ENCODE measurements at regions not wholly inside any gene's neighbourhood (a gene's known extent, or its start where the extent isn't known, plus 50 kb on each side); places are given as distances from the start of the nearest gene placed in this dataset.

DNA sequence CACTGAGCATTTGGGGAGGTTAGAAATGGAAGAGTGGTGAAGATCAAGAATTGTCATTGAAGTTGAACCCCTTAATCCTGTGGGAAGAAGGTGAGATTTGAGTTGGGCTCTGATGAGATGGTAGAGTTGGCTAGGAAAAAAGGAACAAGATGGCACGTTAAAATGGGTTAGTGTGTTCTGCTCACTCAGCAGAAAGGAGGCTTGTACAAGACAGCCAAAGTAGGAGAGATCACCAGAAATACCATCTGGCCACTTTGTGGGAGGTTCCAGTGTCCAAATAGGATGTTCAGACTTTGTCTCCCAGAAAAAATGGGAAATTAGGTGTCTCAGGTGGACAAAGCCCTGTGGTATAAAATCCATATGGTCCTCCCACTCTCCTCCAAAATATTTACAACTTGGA lies 56.0 kb upstream of the SLC14A2 start:
- TF ChIP-seq POLR2A (IDR thresholded peaks at IDR 0.05; ENCODE audit: extremely low read depth, insufficient read length) (no peak), MYC (IDR thresholded peaks at IDR 0.05; ENCODE audit: low read depth, low read length) (no peak)
- TF ChIP-seq, protein P1, sequence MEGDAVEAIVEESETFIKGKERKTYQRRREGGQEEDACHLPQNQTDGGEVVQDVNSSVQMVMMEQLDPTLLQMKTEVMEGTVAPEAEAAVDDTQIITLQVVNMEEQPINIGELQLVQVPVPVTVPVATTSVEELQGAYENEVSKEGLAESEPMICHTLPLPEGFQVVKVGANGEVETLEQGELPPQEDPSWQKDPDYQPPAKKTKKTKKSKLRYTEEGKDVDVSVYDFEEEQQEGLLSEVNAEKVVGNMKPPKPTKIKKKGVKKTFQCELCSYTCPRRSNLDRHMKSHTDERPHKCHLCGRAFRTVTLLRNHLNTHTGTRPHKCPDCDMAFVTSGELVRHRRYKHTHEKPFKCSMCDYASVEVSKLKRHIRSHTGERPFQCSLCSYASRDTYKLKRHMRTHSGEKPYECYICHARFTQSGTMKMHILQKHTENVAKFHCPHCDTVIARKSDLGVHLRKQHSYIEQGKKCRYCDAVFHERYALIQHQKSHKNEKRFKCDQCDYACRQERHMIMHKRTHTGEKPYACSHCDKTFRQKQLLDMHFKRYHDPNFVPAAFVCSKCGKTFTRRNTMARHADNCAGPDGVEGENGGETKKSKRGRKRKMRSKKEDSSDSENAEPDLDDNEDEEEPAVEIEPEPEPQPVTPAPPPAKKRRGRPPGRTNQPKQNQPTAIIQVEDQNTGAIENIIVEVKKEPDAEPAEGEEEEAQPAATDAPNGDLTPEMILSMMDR (IDR thresholded peaks at IDR 0.05; ENCODE audit: low read depth, low read length) = no peak
- TF ChIP-seq, protein P2, sequence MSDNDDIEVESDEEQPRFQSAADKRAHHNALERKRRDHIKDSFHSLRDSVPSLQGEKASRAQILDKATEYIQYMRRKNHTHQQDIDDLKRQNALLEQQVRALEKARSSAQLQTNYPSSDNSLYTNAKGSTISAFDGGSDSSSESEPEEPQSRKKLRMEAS (IDR thresholded peaks at IDR 0.05; ENCODE audit: low read depth, low read length) = no peak
